HG02973 (cell line): ENCODE measurements at regions not wholly inside any gene's neighbourhood (a gene's known extent, or its start where the extent isn't known, plus 50 kb on each side); places are given as distances from the start of the nearest gene placed in this dataset.
"Not testable (repeated sequence)": the region's sequence is repeated elsewhere in the genome, so short reads cannot be mapped to it uniquely, and the experiment has no call there.

Source experiments
- ATAC-seq: cut with Tn5 transposase; IDR thresholded peaks from one replicate; pipeline ENCODE4 v1.9.1; 2021; ENCODE audit warnings: moderate library complexity; ENCODE audit not compliant: unreplicated experiment

DNA sequence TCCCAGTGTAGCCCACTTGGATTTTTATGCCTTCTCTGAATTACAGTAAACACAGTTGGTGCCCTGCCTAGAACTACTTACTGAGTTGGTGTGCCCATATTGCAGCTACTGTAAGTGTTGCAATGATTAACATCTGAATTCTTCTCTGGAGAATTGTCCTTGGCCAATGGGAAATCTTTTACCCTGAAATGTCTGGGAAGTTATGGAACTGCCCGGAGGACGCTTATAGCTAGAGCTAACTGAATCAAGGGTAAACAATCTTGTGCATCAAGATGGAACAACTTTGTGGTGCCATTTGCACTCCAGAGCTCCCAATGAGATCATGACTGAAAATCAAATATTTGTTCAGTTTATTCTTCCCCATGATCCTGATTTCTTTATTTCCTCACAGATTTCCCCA, 246.7 kb upstream of the CBLB start:
- no peak for ATAC-seq

GRCh38 chr3:106116733-106117489, 248.1 kb upstream of the CBLB start:
- no peak for ATAC-seq

- no peak for ATAC-seq
Measured at GRCh38 chr3:106117490-106117858, 248.7 kb upstream of the CBLB start.

DNA sequence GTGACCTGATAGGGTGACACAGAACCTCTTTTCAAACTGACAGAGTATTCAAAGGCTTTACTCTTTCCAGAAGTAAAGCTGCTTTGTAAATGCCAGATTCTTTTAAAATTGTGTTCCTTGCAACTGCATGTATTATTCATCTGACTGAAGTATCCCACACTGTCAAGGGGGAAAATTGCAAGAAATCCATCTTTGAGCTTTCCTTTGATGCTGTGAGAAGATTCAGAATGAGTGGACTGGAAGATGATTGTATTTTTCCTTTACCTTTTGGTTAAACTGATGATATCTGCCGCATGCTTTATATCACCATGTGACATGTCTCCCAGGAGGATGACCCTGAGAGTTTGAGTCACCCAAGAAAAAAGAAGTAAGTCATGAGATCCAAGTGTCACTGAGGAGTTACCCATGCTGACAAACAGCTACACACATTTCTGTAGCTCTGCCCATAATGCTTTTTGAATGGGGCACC, 250.8 kb upstream of the CBLB start:
- ATAC-seq, result no peak

DNA sequence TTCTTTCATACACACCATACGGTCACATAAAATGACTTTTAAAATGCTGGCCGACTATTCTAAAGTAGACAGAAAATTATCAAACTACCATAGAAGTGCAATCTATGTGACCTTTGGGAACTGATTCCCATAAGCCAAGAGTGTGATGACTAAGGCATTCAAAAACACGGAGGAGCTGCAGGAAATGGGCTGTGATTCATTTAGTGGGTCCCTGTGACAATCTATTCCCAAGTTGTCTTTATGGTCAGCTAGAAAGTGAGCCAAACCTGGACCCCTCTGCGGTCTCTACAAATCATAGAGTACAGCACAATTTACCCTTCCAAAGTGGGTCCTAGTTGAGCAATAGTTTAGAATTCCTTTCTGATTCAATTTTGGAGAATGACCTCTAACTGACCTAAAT, 251.5 kb upstream of the CBLB start:
- ATAC-seq, result no peak

GRCh38 chr3:106121491-106122289, 252.9 kb upstream of the CBLB start:
- ATAC-seq, result no peak

GRCh38 chr3:106124818-106125217, 256.0 kb upstream of the CBLB start:
- no peak for ATAC-seq

GRCh38 chr3:106125321-106125720, 256.5 kb upstream of the CBLB start:
- no peak for ATAC-seq

- no peak for ATAC-seq
Measured at GRCh38 chr3:106126067-106126845, 257.4 kb upstream of the CBLB start.

- ATAC-seq, result no peak
Measured at GRCh38 chr3:106126846-106127235, 258.0 kb upstream of the CBLB start.

DNA sequence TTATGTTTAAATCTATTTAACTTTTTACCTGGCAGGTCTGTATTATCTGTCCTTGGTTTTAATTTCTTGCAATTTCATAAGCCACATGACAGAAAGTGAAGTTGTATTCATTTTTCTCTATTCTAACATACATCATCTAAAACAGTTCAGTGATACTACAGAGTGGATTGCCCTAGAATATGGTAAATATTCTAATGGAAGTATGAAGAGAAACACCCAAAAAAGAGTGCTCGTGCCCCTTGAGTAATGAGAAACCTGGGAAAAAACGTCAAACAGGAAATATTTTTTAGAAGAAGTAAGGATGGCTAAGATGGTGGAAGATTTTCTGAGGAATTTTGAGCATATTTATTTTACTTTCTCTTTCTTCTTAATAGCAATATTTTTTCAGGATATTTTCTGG, 261.1 kb upstream of the CBLB start:
- ATAC-seq, result no peak

GRCh38 chr3:106130384-106131198, 261.8 kb upstream of the CBLB start:
- no peak for ATAC-seq

DNA sequence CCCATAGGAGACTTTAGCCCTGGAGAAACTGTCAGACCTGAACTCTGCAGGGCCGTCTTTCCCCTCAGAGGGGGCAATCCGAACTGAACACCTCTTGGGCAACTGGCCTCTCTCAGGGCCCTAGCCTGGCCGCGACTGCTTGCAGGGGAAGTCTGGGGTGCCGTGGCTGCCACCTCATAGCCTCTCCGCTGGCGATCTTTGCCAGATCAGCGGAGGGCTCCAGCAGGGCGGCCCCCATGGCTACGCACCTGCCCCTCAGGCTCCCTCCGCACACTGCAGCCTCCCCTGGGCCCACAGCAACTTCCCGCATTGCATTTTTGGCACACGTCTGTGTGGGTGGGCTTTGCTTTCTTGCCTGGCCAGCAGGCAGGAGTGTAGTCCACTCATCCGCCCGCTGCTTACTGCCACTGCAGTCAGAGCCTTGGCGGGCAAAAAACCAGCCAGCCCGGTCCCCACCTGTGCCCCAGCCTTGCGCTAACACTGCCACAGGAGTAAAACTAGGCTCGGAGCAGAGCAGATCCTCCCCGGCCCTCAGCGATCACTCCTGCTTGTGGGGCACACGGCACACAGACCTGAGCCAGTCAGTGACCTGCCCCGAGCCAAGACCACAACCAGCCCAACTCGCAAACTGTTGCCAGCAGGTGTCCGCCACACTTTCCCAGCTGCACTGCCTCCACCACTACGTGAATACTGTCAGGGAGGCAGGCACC, 266.8 kb upstream of the CBLB start:
- no peak for ATAC-seq

DNA sequence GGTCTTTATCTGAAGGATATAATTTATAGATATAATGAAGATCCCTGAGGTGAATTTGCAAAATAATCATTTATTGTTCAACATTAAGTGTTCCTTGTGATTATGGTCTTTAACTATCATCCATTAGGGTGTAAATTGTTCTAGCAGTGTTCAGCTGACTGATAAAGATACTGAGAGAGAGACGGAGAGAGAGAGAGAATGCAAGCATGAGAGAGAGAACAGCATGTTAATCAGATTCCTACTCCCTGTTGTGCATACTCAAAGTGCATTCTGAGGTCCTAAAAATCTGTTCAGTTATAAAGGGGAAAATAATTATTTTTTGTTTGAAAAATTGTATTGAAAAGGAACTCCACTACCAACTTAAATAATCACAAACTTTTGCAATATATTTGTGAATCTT, 271.0 kb upstream of the CBLB start:
- no peak for ATAC-seq

DNA sequence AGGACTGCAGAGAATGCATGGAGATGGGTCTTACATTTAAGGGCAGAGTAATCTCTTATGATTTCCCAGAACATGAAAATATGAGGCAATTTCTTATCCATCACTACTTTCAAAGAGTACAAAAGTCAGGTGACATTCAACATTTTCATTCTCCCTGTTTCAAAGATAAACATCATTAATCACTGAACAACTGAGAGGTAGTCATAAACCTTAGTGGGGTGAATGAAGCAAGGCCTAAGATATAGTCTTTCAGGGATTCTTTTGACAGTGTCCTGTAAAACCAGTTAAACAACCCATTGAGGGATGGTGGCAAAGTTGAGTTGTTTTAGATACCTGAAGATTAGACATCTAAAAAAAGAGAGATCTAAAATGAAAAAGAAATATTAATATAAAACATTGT, 271.6 kb upstream of the CBLB start:
- ATAC-seq, result no peak

DNA sequence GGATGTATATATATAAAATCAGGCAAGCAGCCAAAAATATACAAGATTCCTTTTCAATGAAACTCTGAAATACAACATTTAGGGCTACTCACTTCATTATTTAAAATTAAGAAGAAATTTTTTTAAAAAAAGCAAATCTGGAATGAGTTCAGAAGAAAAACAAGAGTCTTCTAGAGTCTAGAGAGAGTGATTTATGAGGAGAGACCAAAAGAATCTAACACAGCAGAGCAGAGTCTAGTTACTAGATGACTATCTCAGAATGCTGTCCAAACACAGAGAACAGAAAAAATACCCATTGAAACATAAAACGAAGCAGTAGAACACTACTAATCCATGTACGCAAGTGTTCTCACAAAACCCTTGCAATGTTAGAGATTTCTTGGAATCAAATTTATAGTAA, 275.2 kb upstream of the CBLB start:
- ATAC-seq, result no peak

- ATAC-seq, result not testable (repeated sequence)
Measured at GRCh38 chr3:106148440-106149082, 279.7 kb upstream of the CBLB start.

DNA sequence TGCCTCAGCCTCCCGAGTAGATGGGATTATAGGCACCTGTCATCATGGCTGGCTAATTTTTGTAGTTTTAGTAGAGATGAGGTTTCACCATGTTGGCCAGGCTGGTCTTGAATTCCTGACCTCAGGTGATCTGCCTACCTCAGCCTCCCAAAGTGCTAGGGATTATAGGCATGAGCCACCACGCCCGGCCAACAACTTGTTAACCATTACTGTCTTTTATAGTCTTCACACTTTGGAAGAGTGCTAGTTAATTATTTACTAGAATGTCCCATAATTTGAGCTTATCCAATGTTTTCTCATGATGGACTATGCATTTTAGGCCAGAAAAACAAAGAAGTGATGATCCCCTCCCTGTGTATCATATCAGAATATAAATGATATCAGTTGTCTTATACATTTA, 288.6 kb upstream of the CBLB start:
- ATAC-seq, result no peak

DNA sequence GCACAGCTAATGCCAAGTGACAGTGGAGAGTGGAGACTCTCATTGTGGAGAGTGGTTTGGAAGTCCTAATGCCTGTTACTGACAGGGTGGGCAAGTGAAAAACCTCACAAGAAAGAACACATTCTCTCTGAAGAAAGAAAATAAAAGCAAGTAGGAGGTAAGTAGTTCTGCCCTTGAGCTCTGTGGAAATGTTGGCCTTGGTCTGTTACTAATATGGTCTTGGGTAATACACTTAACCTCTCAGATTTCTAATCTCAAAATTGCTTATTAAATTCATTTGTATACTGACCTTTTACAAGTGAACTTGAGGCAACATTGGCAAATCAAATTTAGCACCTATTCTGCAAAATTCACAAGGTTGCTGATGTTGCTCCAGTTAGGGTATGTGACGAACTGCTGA, 291.6 kb upstream of the CBLB start:
- no peak for ATAC-seq

DNA sequence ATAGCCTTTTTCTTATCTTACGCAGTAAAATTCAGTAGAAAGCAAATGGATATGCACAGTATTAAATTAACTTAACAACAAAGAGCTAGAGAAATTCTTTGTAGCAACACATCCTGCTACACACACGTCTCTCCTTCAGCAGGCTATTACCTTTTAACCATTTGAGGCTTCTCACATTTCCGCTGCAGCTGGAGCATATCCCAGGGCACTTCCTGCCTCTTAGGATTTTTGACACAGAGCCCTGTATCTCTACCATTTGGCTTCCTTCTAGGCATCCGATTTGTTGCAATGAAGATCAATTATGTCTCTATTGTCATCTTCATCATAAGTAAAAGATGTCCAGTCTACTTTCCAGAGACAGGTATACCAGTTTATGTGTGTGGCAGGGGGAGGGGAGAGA, 292.4 kb upstream of the CBLB start:
- ATAC-seq, result no peak
